CD4-positive, CD25-positive, alpha-beta regulatory T cell (primary cell): ENCODE measurements at regions not wholly inside any gene's neighbourhood (a gene's known extent, or its start where the extent isn't known, plus 50 kb on each side); places are given as distances from the start of the nearest gene placed in this dataset.
"Not testable (repeated sequence)": the region's sequence is repeated elsewhere in the genome, so short reads cannot be mapped to it uniquely, and the experiment has no call there.

Experiments
- ATAC-seq, 2 donors: fragments of 150-1000 bp; cut with Tn5 transposase; one replicate each; pipeline ENCODE4 v1.10.0; 2021; ENCODE audit warnings: low read depth in 2 of 2, moderate number of reproducible peaks in 2 of 2, moderate library complexity in 1 of 2
- DNase-seq, 3 donors: peaks; one replicate each; pipeline versions ENCODE4 v3.0.0 to v3.0.0-alpha.2; 2012 to 2022; ENCODE audit warnings: mixed read lengths in 1 of 3
- H3K27ac ChIP-seq: one replicate; pipeline ENCODE4 v1.7.0; 2013; ENCODE audit warnings: mild to moderate bottlenecking, low read length; ENCODE audit not compliant: insufficient read depth, poor library complexity, severe bottlenecking
- H3K27me3 ChIP-seq: one replicate; pipeline ENCODE4 v1.7.0; 2013; ENCODE audit warnings: low read length; ENCODE audit not compliant: control insufficient read depth, insufficient read depth
- H3K36me3 ChIP-seq: one replicate; pipeline ENCODE4 v1.7.0; 2013; ENCODE audit warnings: mild to moderate bottlenecking, low read length, moderate library complexity; ENCODE audit not compliant: control insufficient read depth, insufficient read depth
- H3K4me1 ChIP-seq: 2 replicates; pipeline ENCODE4 v1.7.0; 2013; ENCODE audit warnings: mild to moderate bottlenecking, low read length; ENCODE audit not compliant: insufficient read depth, control insufficient read depth, poor library complexity, severe bottlenecking
- H3K4me3 ChIP-seq: one replicate; pipeline ENCODE4 v1.7.0; 2013; ENCODE audit warnings: low read depth, mild to moderate bottlenecking, low read length, moderate library complexity
- H3K9me3 ChIP-seq, 2 experiments: 1 replicate in 1 of 2; 2 replicates in 1 of 2; pipeline ENCODE4 v1.7.0; 2013; ENCODE audit warnings: low read length in 2 of 2, mild to moderate bottlenecking in 1 of 2, moderate library complexity in 1 of 2; ENCODE audit not compliant: control insufficient read depth in 2 of 2
- H3K27ac Mint-ChIP-seq, 3 donors: one replicate each; pipeline ENCODE4 v1.8.0; 2020 to 2022; ENCODE audit warnings: mild to moderate bottlenecking in 3 of 3, mixed read lengths in 3 of 3, moderate library complexity in 2 of 3
- H3K27me3 Mint-ChIP-seq: one replicate; pipeline ENCODE4 v1.8.0; 2022; ENCODE audit warnings: mild to moderate bottlenecking, mixed read lengths
- H3K36me3 Mint-ChIP-seq: one replicate; pipeline ENCODE4 v1.8.0; 2020; ENCODE audit warnings: mixed read lengths
- H3K4me1 Mint-ChIP-seq, 4 donors: one replicate each; pipeline ENCODE4 v1.8.0; 2020 to 2022; ENCODE audit warnings: mixed read lengths in 4 of 4, mild to moderate bottlenecking in 1 of 4
- H3K4me3 Mint-ChIP-seq, 4 donors: one replicate each; pipeline ENCODE4 v1.8.0; 2020 to 2022; ENCODE audit warnings: mild to moderate bottlenecking in 4 of 4, mixed read lengths in 4 of 4, moderate library complexity in 3 of 4
- H3K9me3 Mint-ChIP-seq, 7 donors: one replicate each; pipeline ENCODE4 v1.8.0; 2020 to 2022; ENCODE audit warnings: mixed read lengths in 7 of 7, mild to moderate bottlenecking in 3 of 7, moderate library complexity in 2 of 7

DNA sequence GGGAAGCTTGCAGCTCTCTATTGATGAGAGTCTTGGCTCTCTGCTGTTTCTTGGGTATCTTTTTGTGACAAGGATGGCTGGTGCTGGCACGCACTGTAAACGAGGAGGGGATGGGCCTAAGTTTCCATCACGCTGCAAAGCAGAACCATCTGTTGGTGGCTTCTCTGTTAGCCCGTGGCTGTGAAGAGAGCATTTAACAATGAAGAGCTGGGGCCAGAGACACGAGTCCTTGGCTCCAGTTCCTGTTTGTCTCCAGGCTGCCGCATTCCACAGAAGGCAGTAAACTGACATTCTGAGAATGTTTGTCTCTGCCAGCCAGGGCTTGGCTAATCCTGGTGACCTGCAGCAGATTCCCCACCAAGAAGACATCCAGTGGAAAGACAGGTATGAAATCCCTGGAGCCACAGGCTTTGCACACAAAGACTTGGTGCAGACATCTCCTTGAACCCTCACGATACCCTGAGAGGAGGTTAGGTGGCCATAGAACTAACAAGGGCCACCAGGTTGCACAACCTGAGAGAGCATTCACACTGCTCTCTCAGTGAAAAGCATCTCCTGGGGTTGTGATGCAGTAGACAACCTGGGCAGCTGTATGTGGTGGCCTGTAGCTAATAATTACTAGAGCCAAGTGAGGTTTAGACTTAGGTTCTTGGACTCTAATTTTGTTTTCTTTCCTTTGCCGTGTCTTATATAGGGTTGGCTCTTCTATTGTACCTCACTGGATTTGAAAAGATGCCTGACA lies 130.9 kb downstream of the ASB7 start:
- no peaks in the 10 kb centered on the region for H3K4me1 Mint-ChIP-seq
- no peaks in the 10 kb centered on the region for H3K9me3 ChIP-seq
- H3K27ac ChIP-seq, result no peak overlapping the region
- no peak overlapping the region for H3K27ac Mint-ChIP-seq
- peaks cover 11% of the 10 kb centered on the region for H3K27me3 Mint-ChIP-seq
- H3K27me3 ChIP-seq, result no peaks in the 10 kb centered on the region
- H3K36me3 ChIP-seq, result no peaks in the 10 kb centered on the region
- no peak for ATAC-seq
- peaks cover 0 to 2% (median 0%) of the 10 kb centered on the region in 7 donors for H3K9me3 Mint-ChIP-seq
- no peak overlapping the region for H3K4me3 ChIP-seq
- no peak overlapping the region for H3K4me3 Mint-ChIP-seq
- no peak for DNase-seq
- H3K4me1 ChIP-seq, result no peaks in the 10 kb centered on the region
- no peaks in the 10 kb centered on the region for H3K36me3 Mint-ChIP-seq

DNA sequence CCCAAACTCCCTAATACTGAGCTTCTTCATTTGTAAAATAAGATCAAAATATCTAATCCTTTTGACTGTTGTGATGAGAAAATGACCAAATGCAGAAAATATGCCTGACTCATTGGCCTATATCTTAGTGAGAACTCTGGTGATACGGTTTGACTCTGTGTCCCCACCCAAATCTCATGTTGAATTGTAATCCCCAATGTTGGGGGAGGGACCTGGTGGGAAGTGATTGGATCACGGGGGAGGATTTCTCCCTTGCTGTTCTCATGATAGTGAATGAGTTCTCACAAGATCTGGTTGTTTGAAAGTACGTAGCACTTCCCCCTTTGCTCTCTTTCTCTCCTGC lies 131.4 kb downstream of the ASB7 start:
- not testable (repeated sequence) for ATAC-seq, H3K36me3 ChIP-seq, H3K4me1 Mint-ChIP-seq, H3K27me3 ChIP-seq, H3K36me3 Mint-ChIP-seq, H3K4me3 ChIP-seq, H3K4me1 ChIP-seq, H3K27ac Mint-ChIP-seq, H3K9me3 Mint-ChIP-seq, H3K27ac ChIP-seq, DNase-seq, H3K4me3 Mint-ChIP-seq, H3K9me3 ChIP-seq
- peaks cover 13% of the 10 kb centered on the region for H3K27me3 Mint-ChIP-seq

DNA sequence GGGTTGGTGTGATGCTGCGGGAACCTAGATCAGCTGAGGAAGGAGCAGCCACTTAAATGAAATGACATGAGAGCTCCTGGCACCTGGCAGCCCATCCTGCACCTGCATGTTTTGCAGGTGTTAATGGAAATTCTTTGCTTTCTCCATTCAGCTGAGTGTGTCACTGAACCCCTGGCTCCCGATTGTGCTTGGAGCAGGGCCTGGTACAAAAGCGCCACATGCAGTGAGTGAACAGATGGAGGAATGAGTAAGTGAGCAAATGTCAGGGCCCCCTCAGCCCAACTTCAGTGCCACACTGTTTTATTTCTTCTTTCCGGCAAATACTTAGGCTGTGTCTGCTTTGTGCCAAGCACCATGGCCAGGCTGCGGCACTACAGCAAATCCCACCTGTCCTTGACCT lies 132.2 kb downstream of the ASB7 start:
- H3K27me3 Mint-ChIP-seq, result peaks cover 16% of the 10 kb centered on the region
- no peak for ATAC-seq
- no peaks in the 10 kb centered on the region for H3K36me3 Mint-ChIP-seq
- H3K36me3 ChIP-seq, result no peaks in the 10 kb centered on the region
- no peak overlapping the region for H3K4me3 ChIP-seq
- H3K9me3 Mint-ChIP-seq, result peaks cover 0 to 2% (median 0%) of the 10 kb centered on the region in 7 donors
- no peaks in the 10 kb centered on the region for H3K4me1 ChIP-seq
- DNase-seq, result no peak
- H3K4me1 Mint-ChIP-seq, result no peaks in the 10 kb centered on the region
- no peak overlapping the region for H3K27ac ChIP-seq
- H3K9me3 ChIP-seq, result no peaks in the 10 kb centered on the region
- H3K27ac Mint-ChIP-seq, result no peak overlapping the region
- no peak overlapping the region for H3K4me3 Mint-ChIP-seq
- no peaks in the 10 kb centered on the region for H3K27me3 ChIP-seq

DNA sequence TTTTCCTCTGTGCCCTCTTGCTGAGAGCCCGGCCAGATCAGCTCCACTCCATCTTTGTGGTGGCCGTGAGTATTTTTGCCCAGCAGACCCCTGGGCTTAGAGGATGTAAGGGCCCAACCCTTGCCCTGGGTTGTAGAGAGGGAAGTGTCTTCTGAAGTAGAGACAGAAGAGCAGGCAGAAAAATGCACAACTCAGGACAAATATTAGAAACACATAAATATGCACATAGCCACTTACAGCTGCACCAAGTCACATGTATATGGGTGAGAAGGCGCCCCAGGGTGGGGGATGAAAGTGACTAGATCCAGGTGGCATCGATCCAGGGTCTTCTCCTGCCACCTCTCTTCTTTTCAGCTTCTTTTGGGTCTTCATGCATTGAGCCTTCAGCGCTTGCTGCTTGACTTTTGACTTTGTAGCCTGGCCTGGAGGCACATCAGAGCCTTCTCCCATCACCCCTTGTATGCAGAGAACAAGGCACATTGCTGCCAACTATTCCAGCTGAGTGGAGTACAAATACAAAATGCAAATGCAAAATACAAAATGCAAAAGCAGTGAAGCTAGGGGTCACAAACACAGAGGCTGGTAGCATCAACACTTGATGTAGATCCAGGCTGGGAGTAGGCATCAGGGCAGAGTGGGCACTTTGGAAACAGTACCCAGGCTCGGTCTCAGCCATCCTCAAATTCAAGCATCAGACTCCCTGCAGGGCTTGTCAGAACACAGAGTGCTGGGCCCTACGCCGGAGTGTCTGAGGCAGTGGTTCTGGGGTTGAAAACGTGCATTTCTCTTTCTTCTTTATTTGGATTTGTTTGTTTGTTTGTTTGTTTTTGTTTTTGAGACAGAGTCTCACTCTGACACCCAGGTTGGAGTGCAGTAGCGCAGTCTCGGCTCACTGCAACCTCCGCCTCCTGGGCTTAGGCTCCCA lies 133.0 kb downstream of the ASB7 start:
- Histone ChIP-seq H3K27ac (no peak overlapping the region), H3K9me3 (no peaks in the 10 kb centered on the region), H3K4me3 (no peak overlapping the region), H3K4me1 (no peaks in the 10 kb centered on the region), H3K36me3 (no peaks in the 10 kb centered on the region), H3K27me3 (no peaks in the 10 kb centered on the region)
- Mint-ChIP-seq H3K9me3 (peaks cover 0 to 2% (median 0%) of the 10 kb centered on the region in 7 donors), H3K27me3 (peaks cover 16% of the 10 kb centered on the region), H3K4me1 (no peaks in the 10 kb centered on the region), H3K4me3 (no peak overlapping the region), H3K27ac (no peak overlapping the region), H3K36me3 (no peaks in the 10 kb centered on the region)
- DNase-seq (no peak), ATAC-seq (no peak)

DNA sequence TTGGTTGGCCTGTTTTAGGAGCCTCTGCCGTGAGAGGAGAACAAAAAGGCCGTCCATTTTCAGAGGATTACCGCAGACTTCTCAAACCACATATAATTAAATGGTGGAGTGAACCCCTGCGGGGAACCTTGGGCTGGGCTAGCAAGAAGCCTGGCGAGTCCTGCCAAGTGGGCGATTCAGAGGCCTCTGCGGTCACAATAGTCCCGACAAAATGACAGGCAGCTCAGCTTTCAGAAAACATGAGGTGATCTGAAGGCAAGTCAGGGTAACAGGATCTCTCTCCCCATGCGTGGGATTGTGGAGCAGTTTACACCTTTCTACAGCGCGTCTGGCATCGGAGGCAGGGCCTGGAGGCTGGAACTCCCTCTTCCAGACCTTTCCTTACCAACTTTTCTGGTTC lies 134.8 kb downstream of the ASB7 start:
- H3K4me1 ChIP-seq, result no peaks in the 10 kb centered on the region
- Mint-ChIP-seq H3K4me3 (no peak overlapping the region), H3K27ac (no peak overlapping the region)

GRCh38 chr15:100738614-100739013 lies 136.2 kb downstream of the ASB7 start:
- no peaks in the 10 kb centered on the region for H3K36me3 Mint-ChIP-seq
- no peaks in the 10 kb centered on the region for H3K4me1 Mint-ChIP-seq
- H3K27ac Mint-ChIP-seq, result no peak overlapping the region
- Histone ChIP-seq H3K27me3 (no peaks in the 10 kb centered on the region), H3K4me3 (no peak overlapping the region), H3K4me1 (no peaks in the 10 kb centered on the region), H3K27ac (no peak overlapping the region), H3K36me3 (no peaks in the 10 kb centered on the region), H3K9me3 (no peaks in the 10 kb centered on the region)
- ATAC-seq (no peak), DNase-seq (no peak)
- no peak overlapping the region for H3K4me3 Mint-ChIP-seq
- peaks cover 22% of the 10 kb centered on the region for H3K27me3 Mint-ChIP-seq
- peaks cover 0 to 2% (median 0%) of the 10 kb centered on the region in 7 donors for H3K9me3 Mint-ChIP-seq

More for the DNA sequence above, 134.8 kb downstream of the ASB7 start:
- DNase-seq (no peak), ATAC-seq (no peak)
- Mint-ChIP-seq H3K4me1 (no peaks in the 10 kb centered on the region), H3K9me3 (peaks cover 0 to 2% (median 0%) of the 10 kb centered on the region in 7 donors), H3K36me3 (no peaks in the 10 kb centered on the region), H3K27me3 (peaks cover 16% of the 10 kb centered on the region)
- Histone ChIP-seq H3K36me3 (no peaks in the 10 kb centered on the region), H3K27me3 (no peaks in the 10 kb centered on the region), H3K4me3 (no peak overlapping the region), H3K9me3 (no peaks in the 10 kb centered on the region), H3K27ac (no peak overlapping the region)

DNA sequence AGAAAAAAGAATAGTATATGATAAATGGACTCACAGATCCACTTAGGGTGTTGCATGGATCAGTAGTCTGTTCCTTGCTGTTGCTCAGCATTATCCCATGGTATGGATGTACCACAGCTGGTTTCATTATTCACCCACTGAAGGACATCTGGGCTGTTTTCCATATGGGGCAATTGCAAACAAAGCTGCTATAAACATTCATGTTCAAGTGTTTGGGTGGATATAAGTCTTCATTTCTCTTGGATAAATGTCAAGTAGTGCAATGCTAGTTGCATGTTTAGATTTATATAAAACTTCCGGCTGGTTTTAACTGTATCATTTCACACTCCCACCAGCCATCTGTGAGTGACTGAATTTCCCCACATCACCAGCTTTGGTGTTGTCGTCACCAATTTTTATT lies 137.7 kb downstream of the ASB7 start:
- Mint-ChIP-seq H3K4me3 (no peak overlapping the region), H3K4me1 (no peaks in the 10 kb centered on the region), H3K9me3 (no peaks in the 10 kb centered on the region), H3K27ac (no peak overlapping the region), H3K27me3 (peaks cover 22% of the 10 kb centered on the region), H3K36me3 (no peaks in the 10 kb centered on the region)
- ATAC-seq (no peak), DNase-seq (no peak)
- H3K4me1 ChIP-seq, result no peaks in the 10 kb centered on the region
- no peak overlapping the region for H3K27ac ChIP-seq
- no peaks in the 10 kb centered on the region for H3K27me3 ChIP-seq
- H3K9me3 ChIP-seq, result no peaks in the 10 kb centered on the region
- no peaks in the 10 kb centered on the region for H3K36me3 ChIP-seq
- no peak overlapping the region for H3K4me3 ChIP-seq
